LNCaP clone FGC (cell line): ENCODE measurements at regions not wholly inside any gene's neighbourhood (a gene's known extent, or its start where the extent isn't known, plus 50 kb on each side); places are given as distances from the start of the nearest gene placed in this dataset.
A peak's percentile ranks its signal among the peaks of the same experiment; 100 is the strongest.

Experiments
- DNase-seq: peaks from one replicate; pipeline ENCODE4 v3.0.0-alpha.2; 2011; ENCODE audit warnings: low read depth
- H3K4me3 ChIP-seq: 2 replicates; pipeline ENCODE4 v1.5.1; 2011; ENCODE audit warnings: mild to moderate bottlenecking, low read depth, low read length, control low read depth
- CTCF ChIP-seq: IDR thresholded peaks from 2 replicates; pipeline ENCODE4 v1.5.1; 2012; ENCODE audit warnings: mild to moderate bottlenecking; ENCODE audit not compliant: control insufficient read depth, insufficient read depth; ENCODE audit errors: extremely low read depth

GRCh38 chr7:54906963-54907362, 111.9 kb upstream of the EGFR start:
- TF ChIP-seq CTCF, result no peak
- DNase-seq, result no peak
- H3K4me3 ChIP-seq, result no peak overlapping the region

- DNase-seq, result no peak
- H3K4me3 ChIP-seq, result no peak overlapping the region
- TF ChIP-seq CTCF, result no peak
These were observed 110.8 kb upstream of the EGFR start for GRCh38 chr7:54907981-54908380.

- DNase-seq, result no peak
- TF ChIP-seq CTCF, result no peak
These were observed 109.9 kb upstream of the EGFR start for GRCh38 chr7:54908760-54909438.

GRCh38 chr7:54915870-54916598, 102.8 kb upstream of the EGFR start:
- no peak for TF ChIP-seq CTCF
- no peak overlapping the region for H3K4me3 ChIP-seq
- no peak for DNase-seq

More at GRCh38 chr7:54908760-54909438, 109.9 kb upstream of the EGFR start:
- H3K4me3 ChIP-seq, result no peak overlapping the region

- TF ChIP-seq CTCF, result no peak
These were observed 101.0 kb upstream of the EGFR start for GRCh38 chr7:54917613-54918391.

GRCh38 chr7:54921116-54921515, 97.7 kb upstream of the EGFR start:
- no peak overlapping the region for H3K4me3 ChIP-seq
- no peak for DNase-seq
- TF ChIP-seq CTCF, result no peak

More at GRCh38 chr7:54917613-54918391, 101.0 kb upstream of the EGFR start:
- peak; percentile 21 for DNase-seq
- no peak overlapping the region for H3K4me3 ChIP-seq
